GM18519 (cell line): ENCODE measurements at regions not wholly inside any gene's neighbourhood (a gene's known extent, or its start where the extent isn't known, plus 50 kb on each side); places are given as distances from the start of the nearest gene placed in this dataset.
A peak's percentile ranks its signal among the peaks of the same experiment; 100 is the strongest.
"Not testable (repeated sequence)": the region's sequence is repeated elsewhere in the genome, so short reads cannot be mapped to it uniquely, and the experiment has no call there.

Experiments used
- ATAC-seq: cut with Tn5 transposase; IDR thresholded peaks from one replicate; pipeline ENCODE4 v1.9.1; 2021; ENCODE audit warnings: mild to moderate bottlenecking, moderate library complexity; ENCODE audit not compliant: unreplicated experiment, low FRiP score

DNA sequence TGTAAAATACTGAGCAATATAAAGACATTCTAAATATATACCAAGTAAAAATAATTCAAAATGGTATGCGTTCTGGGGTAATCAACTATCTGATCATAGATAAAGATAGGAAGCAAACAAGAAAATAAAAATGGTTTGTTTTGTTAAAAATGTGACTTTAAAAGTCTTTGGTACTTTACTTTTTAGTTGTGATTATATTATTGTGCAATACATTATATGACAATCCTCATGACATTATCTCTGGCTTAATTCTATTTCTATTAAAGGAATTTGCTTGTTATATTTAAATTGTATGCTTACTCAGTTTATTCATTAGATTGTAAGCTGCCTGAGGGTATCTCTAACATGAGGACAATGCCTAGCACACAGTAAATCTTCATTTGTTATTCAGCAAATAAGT is 477.9 kb downstream of the TMEM38B start:
- ATAC-seq = no peak

- ATAC-seq = no peak
Measured at GRCh38 chr9:106174346-106174745, 480.0 kb downstream of the TMEM38B start.

DNA sequence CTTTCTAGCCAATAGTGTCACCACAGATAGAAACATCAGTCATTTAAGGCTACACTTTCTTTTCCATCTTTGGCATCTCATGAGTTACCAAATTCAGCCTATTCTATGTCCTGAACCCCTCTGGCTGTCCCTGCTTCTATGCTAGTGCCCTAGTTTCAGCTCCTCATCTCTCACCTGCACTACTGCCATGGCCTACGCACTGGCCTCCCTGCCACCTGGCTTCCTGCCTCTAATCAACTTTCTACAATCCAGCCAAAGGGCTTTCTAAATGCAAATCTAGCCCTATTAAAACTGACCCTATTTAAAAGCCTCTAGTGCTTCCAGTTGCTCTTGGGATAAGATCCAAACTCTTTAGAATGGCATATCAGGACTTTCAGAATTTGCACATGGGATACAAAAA is 482.9 kb downstream of the TMEM38B start:
- no peak for ATAC-seq

DNA sequence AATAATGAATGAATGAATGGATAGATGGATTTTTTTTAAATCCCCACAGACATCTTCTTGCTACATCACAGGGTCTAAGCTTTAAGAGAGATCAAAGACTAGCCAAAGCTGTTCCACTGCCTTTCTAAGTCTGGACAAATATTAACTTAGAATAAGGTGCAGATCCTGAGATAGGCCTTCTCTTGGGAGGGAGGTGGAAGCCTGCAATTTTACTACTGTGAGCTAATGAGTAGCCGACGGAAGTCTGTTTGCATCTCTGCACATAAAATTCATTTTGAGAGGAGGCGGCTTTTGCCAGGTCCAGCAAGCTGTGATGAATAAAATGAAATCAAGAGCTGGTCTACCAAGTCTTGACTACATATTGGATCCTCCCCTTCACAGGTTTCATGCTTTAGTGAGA is 484.9 kb downstream of the TMEM38B start:
- no peak for ATAC-seq

- not testable (repeated sequence) for ATAC-seq
Measured at GRCh38 chr9:106203815-106204516, 509.6 kb downstream of the TMEM38B start.

DNA sequence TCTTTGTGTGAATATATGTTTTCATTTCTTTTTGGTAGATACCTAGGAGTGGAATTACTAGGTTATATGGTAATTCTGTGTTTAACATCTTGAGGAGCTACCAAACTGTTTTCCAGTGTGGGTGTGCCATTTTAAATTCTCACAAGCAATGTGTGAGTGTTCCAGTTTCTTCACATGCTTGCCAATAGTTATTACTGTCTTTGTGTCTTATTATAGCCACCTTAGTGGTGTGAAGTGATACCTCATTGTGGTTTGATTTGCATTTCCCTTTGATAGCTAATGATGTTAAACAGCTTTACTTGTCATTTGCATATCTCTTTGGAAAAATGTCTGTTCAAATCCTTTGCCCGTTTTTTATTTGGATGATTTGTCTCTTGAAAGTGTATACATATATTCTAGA is 513.0 kb downstream of the TMEM38B start:
- no peak for ATAC-seq

DNA sequence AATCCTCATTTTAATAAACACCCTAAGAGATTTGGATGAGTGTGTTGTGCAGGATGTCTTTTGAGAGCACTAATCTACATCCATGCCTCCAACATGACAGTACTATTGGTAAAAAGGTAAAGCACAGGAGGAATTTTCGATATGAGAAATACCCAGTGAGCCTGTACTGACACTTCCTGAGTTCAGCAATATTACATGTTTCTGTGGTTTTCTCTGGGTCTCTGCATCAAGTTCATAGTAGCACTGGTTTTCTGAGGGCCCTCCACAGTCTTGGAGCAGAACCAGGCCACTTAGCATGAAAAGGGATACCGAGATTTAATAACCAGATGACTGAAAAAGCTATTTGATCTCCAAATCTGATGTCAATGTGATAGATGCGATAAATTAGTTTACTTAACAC is 524.1 kb downstream of the TMEM38B start:
- ATAC-seq = peak; percentile 60

- peak; percentile 76 for ATAC-seq
Measured at GRCh38 chr9:106218854-106219253, 524.5 kb downstream of the TMEM38B start.

GRCh38 chr9:106220415-106220814 is 526.1 kb downstream of the TMEM38B start:
- ATAC-seq = no peak

DNA sequence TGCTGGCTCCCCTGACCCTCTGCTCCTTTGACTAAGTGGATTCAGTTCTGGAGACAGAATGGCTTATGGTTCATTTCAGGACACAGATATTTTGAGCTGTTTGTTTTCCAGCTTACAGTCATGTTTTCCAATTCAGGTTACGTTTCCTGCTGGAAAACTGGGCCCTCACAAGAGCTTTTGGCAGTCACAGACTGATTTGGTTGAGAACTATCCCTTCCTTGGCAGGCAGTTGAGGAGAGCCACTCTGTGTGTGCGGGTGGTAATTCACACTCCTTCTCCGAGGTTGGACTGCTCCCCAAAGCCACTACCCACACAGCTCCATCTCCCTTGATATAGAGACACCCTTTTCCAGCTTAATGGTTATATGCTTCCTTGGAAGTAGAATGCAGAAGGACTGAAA is 534.5 kb downstream of the TMEM38B start:
- ATAC-seq = no peak

DNA sequence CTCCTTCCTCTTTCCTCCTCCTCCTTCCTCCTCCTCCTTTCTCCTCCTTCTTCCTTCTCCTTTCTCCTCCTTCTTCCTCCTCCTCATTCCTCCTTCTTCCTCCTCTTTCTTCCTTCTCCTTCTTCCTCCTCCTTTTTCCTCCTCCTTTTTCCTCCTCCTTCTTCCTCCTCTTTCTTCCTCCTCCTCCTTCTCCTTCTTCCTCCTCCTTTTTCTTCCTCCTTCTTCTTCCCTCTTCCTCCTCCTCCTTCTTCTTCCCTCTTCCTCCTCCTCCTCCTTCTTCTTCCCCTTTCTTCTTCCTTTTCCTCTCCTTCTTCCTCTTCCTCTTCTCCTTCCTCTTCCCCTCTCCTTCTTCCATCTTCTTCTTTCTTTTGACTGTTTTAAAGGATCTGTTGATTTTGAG is 538.8 kb downstream of the TMEM38B start:
- ATAC-seq = no peak

DNA sequence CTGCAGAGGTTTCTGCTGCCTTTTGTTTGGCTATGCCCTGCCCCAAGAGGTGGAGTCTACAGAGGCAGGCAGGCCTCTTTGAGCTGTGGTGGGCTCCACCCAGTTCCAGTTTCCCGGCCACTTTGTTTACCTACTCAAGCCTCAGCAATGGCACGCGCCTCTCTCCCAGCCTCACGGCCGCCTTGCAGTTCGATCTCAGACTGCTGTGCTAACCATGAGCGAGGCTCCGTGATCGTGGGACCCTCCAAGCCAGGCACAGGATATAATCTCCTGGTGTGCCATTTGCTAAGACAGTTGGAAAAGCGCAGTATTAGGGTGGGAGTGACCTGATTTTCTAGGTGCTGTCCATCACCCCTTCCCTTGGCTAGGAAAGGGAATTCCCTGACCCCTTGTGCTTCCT is 566.6 kb downstream of the TMEM38B start:
- not testable (repeated sequence) for ATAC-seq

DNA sequence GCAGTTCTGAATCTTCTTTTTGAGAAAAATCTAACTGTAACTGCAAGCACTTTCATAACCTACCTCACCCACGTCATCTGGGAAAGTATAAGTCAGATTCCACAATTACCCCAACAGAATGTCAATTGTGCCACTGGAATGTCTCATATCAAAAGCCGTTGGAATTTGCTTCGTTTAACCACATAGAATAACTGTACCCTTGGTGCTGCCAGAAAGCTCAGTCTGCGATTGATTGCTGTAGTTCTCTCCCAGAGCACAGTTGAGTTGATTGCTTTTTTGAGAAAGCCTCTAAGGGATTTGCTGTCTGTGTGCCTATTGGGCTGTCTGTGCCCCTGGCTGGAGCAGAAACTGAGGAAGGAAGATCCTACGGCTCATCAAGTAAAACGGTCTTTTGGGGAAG is 583.6 kb downstream of the TMEM38B start:
- ATAC-seq = no peak

GRCh38 chr9:106283769-106284168 is 579.2 kb upstream of the ZNF462 start:
- ATAC-seq = no peak

GRCh38 chr9:106284296-106284695 is 578.7 kb upstream of the ZNF462 start:
- ATAC-seq = no peak

DNA sequence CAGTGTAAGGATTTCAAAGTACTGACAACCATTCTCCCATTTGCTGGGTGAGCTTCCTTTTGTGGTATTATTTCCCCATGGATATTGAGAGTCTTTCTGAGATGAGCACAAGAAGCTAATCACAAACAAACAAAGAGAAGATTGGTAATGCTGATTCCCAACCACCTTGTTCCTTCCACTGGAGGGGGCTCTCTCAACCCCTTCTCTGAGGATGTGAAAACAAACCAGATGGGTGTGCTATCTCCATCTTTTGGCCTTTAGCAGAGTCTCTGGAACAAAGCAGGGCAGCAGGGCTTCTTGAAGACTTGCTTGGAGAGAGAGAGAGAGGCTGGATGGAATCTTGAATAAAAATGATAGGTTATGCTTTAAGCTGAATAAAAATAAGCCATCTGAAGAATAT is 576.7 kb upstream of the ZNF462 start:
- no peak for ATAC-seq

DNA sequence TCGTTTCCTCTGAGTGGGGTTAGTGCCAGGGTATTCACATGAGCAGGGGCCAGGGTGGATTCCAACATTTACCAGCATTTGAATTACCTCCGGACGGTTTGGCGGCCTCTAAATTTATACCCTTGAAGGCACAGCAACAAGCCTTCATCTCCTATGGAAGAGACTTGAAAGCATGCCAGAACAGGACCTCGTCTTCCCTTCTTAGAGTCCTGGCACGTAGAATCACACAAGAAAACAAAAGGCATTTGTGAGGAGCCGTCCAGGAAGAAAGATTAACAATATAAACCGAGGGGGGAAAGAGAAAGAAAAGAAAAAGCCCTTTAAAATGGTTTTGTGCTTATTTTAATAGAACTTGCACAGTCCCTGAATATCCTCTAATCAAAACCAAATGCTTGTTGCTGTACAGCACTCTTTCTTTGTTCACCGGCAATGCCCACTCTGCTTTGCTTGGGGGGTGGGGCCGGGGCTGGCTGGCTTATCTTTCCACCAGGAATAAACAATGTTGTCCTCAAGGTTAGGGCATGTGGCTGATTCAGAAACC is 575.8 kb upstream of the ZNF462 start:
- ATAC-seq = no peak

GRCh38 chr9:106287731-106288130 is 575.2 kb upstream of the ZNF462 start:
- no peak for ATAC-seq

- ATAC-seq = no peak
Measured at GRCh38 chr9:106288689-106289088, 574.3 kb upstream of the ZNF462 start.

- ATAC-seq = no peak
Measured at GRCh38 chr9:106291786-106292185, 571.2 kb upstream of the ZNF462 start.

DNA sequence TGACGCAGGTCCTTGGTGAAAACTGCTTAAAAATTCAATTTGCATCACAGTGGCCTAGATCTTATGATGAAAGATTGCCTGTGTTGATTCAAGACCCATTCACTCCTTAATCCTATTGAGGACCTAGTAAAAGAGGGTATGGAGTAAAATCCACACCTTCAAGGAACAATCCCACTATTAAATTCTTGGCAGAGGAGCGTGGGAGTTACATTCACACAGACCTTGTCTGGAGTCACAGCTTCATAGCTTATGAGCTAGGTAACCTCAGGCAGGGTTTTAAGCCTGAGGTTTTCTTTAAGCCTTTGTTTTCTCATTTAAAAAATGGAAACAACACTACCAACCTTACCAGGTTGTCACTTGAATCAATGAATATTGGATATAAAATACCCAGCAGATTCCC is 566.5 kb upstream of the ZNF462 start:
- ATAC-seq = no peak

DNA sequence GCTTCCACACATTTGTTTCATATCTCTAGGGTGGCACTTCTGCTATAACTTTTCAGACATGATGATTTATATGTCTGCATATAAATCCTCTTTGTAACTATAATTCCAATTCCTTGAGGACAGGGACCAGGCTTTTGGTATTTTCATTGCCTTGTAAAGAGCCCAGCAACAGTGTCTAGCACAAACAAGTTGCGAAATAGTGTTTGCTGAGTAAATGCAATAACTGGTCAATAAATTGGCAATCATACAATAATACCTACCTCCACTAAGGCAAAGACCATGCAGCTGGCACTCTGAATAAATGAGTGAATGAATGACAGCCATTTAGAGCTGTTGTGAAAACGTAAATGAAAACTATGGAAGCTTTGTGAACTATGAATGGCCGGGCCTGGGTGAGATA is 564.0 kb upstream of the ZNF462 start:
- no peak for ATAC-seq
